H1 (cell line): ENCODE measurements at regions not wholly inside any gene's neighbourhood (a gene's known extent, or its start where the extent isn't known, plus 50 kb on each side); places are given as distances from the start of the nearest gene placed in this dataset.

Experiments
- CTCF ChIA-PET: fragments of 300-600 bp; sonication (Branson Sonifier 250); formaldehyde crosslinking; loops from one replicate; lab custom pipeline; 2021; ENCODE audit not compliant: partially characterized antibody; lab: Charles Lee
- POLR2A ChIA-PET: fragments of 300-600 bp; sonication (Branson Sonifier 250); formaldehyde crosslinking; loops from one replicate; lab custom pipeline; 2021; ENCODE audit warnings: inconsistent platforms; ENCODE audit not compliant: partially characterized antibody; lab: Charles Lee
- DNase-seq, 2 experiments: peaks; one replicate each; pipeline versions ENCODE4 v3.0.0 to v3.0.0-alpha.2; 2010 to 2022; ENCODE audit warnings: low spot score in 2 of 2, low read depth in 1 of 2, mixed read lengths in 1 of 2
- FAIRE-seq: peaks from 2 replicates; lab custom pipeline; 2011; peaks lifted over from hg19 to GRCh38; lab: Jason Lieb, UNC
- H2AFZ ChIP-seq: 2 replicates; pipeline ENCODE4 v1.8.1; 2012; ENCODE audit warnings: low read length, inconsistent platforms
- H2AK5ac ChIP-seq: 2 replicates; pipeline ENCODE4 v1.6.1; 2013; ENCODE audit warnings: low read depth, low read length
- H2BK120ac ChIP-seq: replicated peaks from 2 replicates; pipeline ENCODE3; 2013; ENCODE audit warnings: low read depth, low read length, inconsistent platforms
- H2BK12ac ChIP-seq: 2 replicates; pipeline ENCODE4 v1.6.1; 2013; ENCODE audit warnings: low read depth, low read length
- H2BK15ac ChIP-seq: 2 replicates; pipeline ENCODE4 v1.6.1; 2013; ENCODE audit warnings: low read length
- H2BK20ac ChIP-seq: 2 replicates; pipeline ENCODE4 v1.6.1; 2013; ENCODE audit warnings: low read length
- H2BK5ac ChIP-seq: 2 replicates; pipeline ENCODE4 v1.6.1; 2013; ENCODE audit warnings: low read depth, low read length
- H3K14ac ChIP-seq: 2 replicates; pipeline ENCODE4 v1.6.1; 2013; ENCODE audit warnings: inconsistent platforms; ENCODE audit not compliant: insufficient read length
- H3K18ac ChIP-seq: 2 replicates; pipeline ENCODE4 v1.6.1; 2013; ENCODE audit warnings: low read length; ENCODE audit errors: extremely low read depth
- H3K23ac ChIP-seq: 2 replicates; pipeline ENCODE4 v1.6.1; 2013; ENCODE audit warnings: inconsistent platforms; ENCODE audit not compliant: insufficient read length
- H3K23me2 ChIP-seq: 2 replicates; pipeline ENCODE4 v1.6.1; 2013; ENCODE audit warnings: low read depth, low read length
- H3K27ac ChIP-seq: 2 replicates; pipeline ENCODE4 v1.6.1; 2011; ENCODE audit warnings: low read depth, low read length, inconsistent platforms
- H3K27me3 ChIP-seq, 4 experiments: replicated peaks in 1 of 4; 1 replicate in 1 of 4; 2 replicates in 3 of 4; pipeline versions ENCODE4 v1.6.1 to v1.8.1; 2011 to 2013; ENCODE audit warnings: low read length in 3 of 4, mild to moderate bottlenecking in 3 of 4, inconsistent platforms in 2 of 4, mixed read lengths in 2 of 4, moderate library complexity in 1 of 4; ENCODE audit not compliant: control insufficient read depth in 3 of 4, insufficient read depth in 3 of 4; ENCODE audit errors: extremely low read depth in 1 of 4
- H3K36me3 ChIP-seq, 4 experiments: 2 replicates each; pipeline versions ENCODE4 v1.6.1 to v1.8.1; 2011 to 2013; ENCODE audit warnings: mild to moderate bottlenecking in 4 of 4, low read length in 3 of 4, moderate library complexity in 2 of 4, control low read depth in 1 of 4, inconsistent platforms in 1 of 4; ENCODE audit not compliant: insufficient read depth in 4 of 4, control insufficient read depth in 2 of 4
- H3K4ac ChIP-seq: replicated peaks from 2 replicates; pipeline ENCODE3; 2013; ENCODE audit warnings: low read length, low read depth, mixed read lengths, inconsistent platforms; ENCODE audit not compliant: insufficient read length
- H3K4me1 ChIP-seq, 4 experiments: replicated peaks in 1 of 4; 1 replicate in 1 of 4; 2 replicates in 3 of 4; pipeline versions ENCODE4 v1.6.1 to v1.8.1; 2011 to 2013; ENCODE audit warnings: low read length in 3 of 4, inconsistent platforms in 2 of 4, mixed read lengths in 1 of 4; ENCODE audit not compliant: insufficient read depth in 4 of 4, control insufficient read depth in 3 of 4
- H3K4me2 ChIP-seq, 2 experiments: 2 replicates each; pipeline versions ENCODE4 v1.6.1 to v1.8.1; 2011 to 2013; ENCODE audit warnings: low read depth in 2 of 2, low read length in 2 of 2, control low read depth in 1 of 2, inconsistent platforms in 1 of 2, mild to moderate bottlenecking in 1 of 2; ENCODE audit not compliant: insufficient read depth in 1 of 2
- H3K4me3 ChIP-seq, 4 experiments: fragments of 200-600, 300-600 bp in 1 of 4; sonication (generic), shearing (Covaris generic), sonication (Bioruptor Twin) in 1 of 4; 2 replicates each; pipeline versions ENCODE4 v1.5.1 to v1.8.1; 2011 to 2016; ENCODE audit warnings: low read length in 4 of 4, low read depth in 3 of 4, control low read depth in 2 of 4, inconsistent platforms in 2 of 4, mild to moderate bottlenecking in 2 of 4, mixed read lengths in 1 of 4, moderate library complexity in 1 of 4; ENCODE audit not compliant: insufficient read depth in 2 of 4; ENCODE audit errors: extremely low read depth in 1 of 4
- H3K56ac ChIP-seq: replicated peaks from 2 replicates; pipeline ENCODE3; 2013; ENCODE audit warnings: low read depth, mild to moderate bottlenecking, mixed read lengths, low read length, inconsistent platforms; ENCODE audit not compliant: insufficient read length
- H3K79me1 ChIP-seq: 2 replicates; pipeline ENCODE4 v1.6.1; 2013; ENCODE audit warnings: low read depth, low read length, control low read depth
- H3K79me2 ChIP-seq, 2 experiments: 2 replicates each; pipeline versions ENCODE4 v1.6.1 to v1.8.1; 2012 to 2013; ENCODE audit warnings: low read length in 2 of 2, mild to moderate bottlenecking in 2 of 2, inconsistent platforms in 1 of 2; ENCODE audit not compliant: insufficient read depth in 2 of 2, control insufficient read depth in 1 of 2
- H3K9ac ChIP-seq, 4 experiments: replicated peaks in 1 of 4; 1 replicate in 1 of 4; 2 replicates in 3 of 4; pipeline versions ENCODE4 v1.6.1 to v1.8.1; 2011 to 2013; ENCODE audit warnings: low read depth in 3 of 4, low read length in 3 of 4, control low read depth in 2 of 4, mild to moderate bottlenecking in 2 of 4, moderate library complexity in 2 of 4, inconsistent platforms in 1 of 4; ENCODE audit errors: extremely low read depth in 1 of 4
- H3K9me3 ChIP-seq, 2 experiments: 2 replicates each; pipeline versions ENCODE4 v1.6.1 to v1.8.1; 2012 to 2013; ENCODE audit warnings: mild to moderate bottlenecking in 2 of 2, moderate library complexity in 2 of 2, control low read depth in 1 of 2, inconsistent platforms in 1 of 2, low read depth in 1 of 2, low read length in 1 of 2, mixed read lengths in 1 of 2; ENCODE audit not compliant: insufficient read depth in 2 of 2
- H4K20me1 ChIP-seq, 2 experiments: replicated peaks in 1 of 2; 2 replicates each; pipeline versions ENCODE3 to v1.8.1; 2011 to 2013; ENCODE audit warnings: inconsistent platforms in 2 of 2, low read length in 2 of 2, mild to moderate bottlenecking in 1 of 2; ENCODE audit not compliant: insufficient read depth in 2 of 2, control insufficient read depth in 1 of 2
- H4K5ac ChIP-seq: 2 replicates; pipeline ENCODE4 v1.6.1; 2013; ENCODE audit warnings: low read length, low read depth, mixed read lengths, inconsistent platforms; ENCODE audit not compliant: insufficient read length
- H4K8ac ChIP-seq: 2 replicates; pipeline ENCODE4 v1.8.0; 2013; ENCODE audit warnings: mild to moderate bottlenecking, moderate library complexity, low read length, inconsistent platforms; ENCODE audit not compliant: insufficient read depth; ENCODE audit errors: extremely low read depth
- H4K91ac ChIP-seq: replicated peaks from 2 replicates; pipeline ENCODE3; 2013; ENCODE audit warnings: low read length, mixed read lengths, inconsistent platforms; ENCODE audit not compliant: insufficient read length
- CHD1 ChIP-seq: IDR thresholded peaks from 2 replicates; pipeline ENCODE4 v1.6.1; 2012; ENCODE audit warnings: low read depth, low read length, improper control_type of control experiment
- GTF2F1 ChIP-seq: IDR thresholded peaks from 2 replicates; pipeline ENCODE4 v1.6.1; 2012; ENCODE audit warnings: low read depth, low read length, improper control_type of control experiment, borderline replicate concordance
- POLR2AphosphoS5 ChIP-seq: IDR thresholded peaks from 2 replicates; pipeline ENCODE4 v1.6.1; 2011; ENCODE audit warnings: low read depth, low read length
- TBP ChIP-seq: IDR thresholded peaks from 2 replicates; pipeline ENCODE4 v1.6.1; 2011; ENCODE audit warnings: low read depth, low read length, improper control_type of control experiment
- WGBS, 2 experiments: shearing (Covaris generic) in 1 of 2; methylation state at CpG; one replicate each; pipeline versions ENCODE4 v1.1.6 to v1.1.7; 2013 to 2015; ENCODE audit warnings: low lambda C conversion rate in 2 of 2, mixed read lengths in 2 of 2, inconsistent platforms in 1 of 2, low coverage in 1 of 2, missing lambda C conversion rate in 1 of 2; ENCODE audit not compliant: insufficient replicate concordance in 2 of 2, insufficient coverage in 1 of 2, insufficient read length in 1 of 2; ENCODE audit errors: extremely low coverage in 1 of 2, missing lambda C conversion rate in 1 of 2; 5-methylcytosine and 5-hydroxymethylcytosine counted together

DNA sequence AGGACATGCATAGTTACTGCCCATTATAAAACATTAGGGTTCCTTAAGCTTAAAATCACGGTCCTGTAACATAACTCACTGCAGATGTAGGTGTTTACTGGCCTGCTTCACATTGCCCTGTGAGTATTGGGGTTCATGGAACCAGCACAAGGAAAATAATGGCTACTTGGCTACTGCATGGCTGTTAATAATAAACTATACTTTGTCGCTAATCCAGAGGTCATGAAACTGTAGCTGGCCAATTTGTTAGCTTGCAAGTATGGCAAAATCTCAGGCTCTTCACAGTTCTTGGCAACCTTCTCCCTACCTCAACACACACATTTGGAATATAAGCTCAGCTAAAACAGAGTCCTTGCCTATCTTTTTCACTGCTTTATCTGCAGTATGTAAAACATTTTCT, 274.0 kb upstream of the NR5A2 start:
- Histone ChIP-seq H3K79me2 (no peaks in the 10 kb centered on the region), H3K9ac (no peak overlapping the region), H2BK15ac (no peak overlapping the region), H3K14ac (no peak overlapping the region), H2AFZ (no peak overlapping the region), H4K5ac (no peak overlapping the region), H3K79me1 (no peaks in the 10 kb centered on the region), H2AK5ac (no peak overlapping the region), H2BK5ac (no peak overlapping the region), H3K18ac (no peak overlapping the region), H3K4me3 (no peak overlapping the region), H2BK120ac (no peak overlapping the region), H2BK12ac (no peak overlapping the region), H3K23me2 (no peaks in the 10 kb centered on the region), H3K36me3 (no peaks in the 10 kb centered on the region; a peak in 1 of 8 replicates), H3K23ac (no peak overlapping the region), H4K8ac (no peak overlapping the region), H3K9me3 (peaks cover 5% of the 10 kb centered on the region in 2 experiments; a peak in 3 of 4 replicates), H4K20me1 (no peaks in the 10 kb centered on the region), H3K4ac (no peak overlapping the region), H3K56ac (no peak overlapping the region), H3K4me2 (no peak overlapping the region), H3K4me1 (no peaks in the 10 kb centered on the region), H2BK20ac (no peak overlapping the region), H3K27me3 (no peaks in the 10 kb centered on the region), H3K27ac (no peak overlapping the region), H4K91ac (no peak overlapping the region)
- POLR2A ChIA-PET: interaction anchor here (1.1 kb wide), 1 partner anchor 11 kb away, joined by 3 read pairs; no protein-coding TSS in a partner anchor
- DNase-seq (no peak), FAIRE-seq (no peak)
- TF ChIP-seq CHD1 (no peak), TBP (no peak), GTF2F1 (no peak), POLR2AphosphoS5 (no peak)
- 73% methylated on average over 2 of the region's 2 CpGs; no CpG with 5 or more reads in 1 of the 2 experiments for WGBS, 2 experiments
- CTCF ChIA-PET: interaction anchor here (0.7 kb wide), 1 partner anchor 48 kb away, joined by 3 read pairs; no protein-coding TSS in a partner anchor
